HepG2 (cell line): ENCODE measurements at regions not wholly inside any gene's neighbourhood (a gene's known extent, or its start where the extent isn't known, plus 50 kb on each side); places are given as distances from the start of the nearest gene placed in this dataset.

ENCODE experiments used
- ATAC-seq: fragments of 200-7000 bp; cut with Tn5 transposase; 3 replicates; pipeline ENCODE4 v1.9.1; 2020; ENCODE audit warnings: mild to moderate bottlenecking, moderate library complexity
- BruUV-seq: library from RNA; stranded (reverse); fragments of 400-500 nt; replicated peaks from 2 replicates; lab custom pipeline; 2021; lab: Mats Ljungman, UMichigan
- CTCF ChIA-PET: fragments of 300-600 bp; formaldehyde crosslinking; extraction: SDS; loops from one replicate; lab custom pipeline; 2021; ENCODE audit warnings: low total read pairs, inconsistent platforms, low intra/inter-chr PET ratio; lab: Yijun Ruan, JAX
- POLR2A ChIA-PET: fragments of 350-600 bp; sonication (Branson Sonifier 250); formaldehyde crosslinking; loops from one replicate; lab custom pipeline; 2020; ENCODE audit warnings: antibody characterized with exemption, inconsistent platforms; lab: Yijun Ruan, JAX
- DNase-seq: peaks from one replicate; pipeline ENCODE4 v3.0.0-alpha.2; 2015; ENCODE audit warnings: low spot score
- FAIRE-seq: peaks from 3 replicates; lab custom pipeline; 2011; peaks lifted over from hg19 to GRCh38; lab: Jason Lieb, UNC
- H2AFZ ChIP-seq: one replicate; pipeline ENCODE4 v1.6.1; 2011; ENCODE audit warnings: low read length, inconsistent platforms
- H3K27ac ChIP-seq: fragments of 300-600 bp; 3 replicates; pipeline ENCODE4 v1.8.0; 2011; ENCODE audit warnings: mixed run types, mild to moderate bottlenecking, mixed read lengths, low read length, inconsistent platforms; ENCODE audit not compliant: insufficient read depth; ENCODE audit errors: extremely low read length
- H3K27me3 ChIP-seq, 2 experiments: fragments of 200-600 bp in 1 of 2; 2 replicates in 1 of 2; 3 replicates in 1 of 2; pipeline versions ENCODE4 v1.6.0 to v1.8.0; 2011; ENCODE audit warnings: low read length in 2 of 2, mild to moderate bottlenecking in 2 of 2, moderate library complexity in 2 of 2, inconsistent platforms in 1 of 2; ENCODE audit not compliant: insufficient read depth in 2 of 2, control insufficient read depth in 1 of 2
- H3K36me3 ChIP-seq, 2 experiments: fragments of 200-600 bp in 1 of 2; replicated peaks in 1 of 2; 2 replicates in 1 of 2; 3 replicates in 1 of 2; pipeline versions ENCODE4 v1.5.1 to v1.8.0; 2011; ENCODE audit warnings: low read length in 2 of 2, inconsistent platforms in 1 of 2; ENCODE audit not compliant: insufficient read depth in 2 of 2, control insufficient read depth in 1 of 2
- H3K4me1 ChIP-seq: 2 replicates; pipeline ENCODE4 v1.5.1; 2012; ENCODE audit warnings: low read length, inconsistent platforms; ENCODE audit not compliant: insufficient read depth
- H3K4me2 ChIP-seq: 2 replicates; pipeline ENCODE4 v1.6.0; 2011; ENCODE audit warnings: low read depth, low read length, inconsistent platforms
- H3K4me3 ChIP-seq, 3 experiments: fragments of 200-600 bp in 1 of 3; sonication (generic), shearing (Covaris generic) in 1 of 3; replicated peaks in 1 of 3; 2 replicates each; pipeline ENCODE4 v1.5.1; 2011 to 2016; ENCODE audit warnings: low read length in 3 of 3, inconsistent platforms in 2 of 3, low read depth in 2 of 3, mild to moderate bottlenecking in 2 of 3, control low read depth in 1 of 3, mixed read lengths in 1 of 3; ENCODE audit not compliant: insufficient read depth in 1 of 3
- H3K79me2 ChIP-seq: one replicate; pipeline ENCODE4 v1.6.1; 2011; ENCODE audit warnings: low read length, inconsistent platforms; ENCODE audit not compliant: insufficient read depth
- H3K9ac ChIP-seq: 2 replicates; pipeline ENCODE4 v1.6.0; 2011; ENCODE audit warnings: mild to moderate bottlenecking, low read depth, low read length, inconsistent platforms; ENCODE audit not compliant: insufficient read depth
- H3K9me3 ChIP-seq: 2 replicates; pipeline ENCODE4 v1.5.1; 2012; ENCODE audit warnings: mild to moderate bottlenecking, low read length
- H4K20me1 ChIP-seq: 2 replicates; pipeline ENCODE4 v1.6.0; 2011; ENCODE audit warnings: inconsistent platforms, mild to moderate bottlenecking, low read length, moderate library complexity; ENCODE audit not compliant: insufficient read depth
- ARNT ChIP-seq: fragments of 450-650 bp; IDR thresholded peaks from 2 replicates; pipeline ENCODE4 v1.6.1; 2017
- BHLHE40 ChIP-seq: IDR thresholded peaks from 2 replicates; pipeline ENCODE4 v1.6.1; 2011; ENCODE audit warnings: low read length, improper control_type of control experiment
- MATR3 ChIP-seq: sonication (generic); formaldehyde crosslinking; IDR thresholded peaks from 2 replicates; pipeline ENCODE4 v1.4.0; 2020; ENCODE audit warnings: missing genetic modification reagents
- MEIS2 ChIP-seq: sonication (generic); formaldehyde crosslinking; IDR thresholded peaks from 2 replicates; pipeline ENCODE4 v1.9.0; 2021; ENCODE audit warnings: mild to moderate bottlenecking, missing genetic modification reagents
- SMAD9 ChIP-seq: sonication (generic); formaldehyde crosslinking; IDR thresholded peaks from 2 replicates; pipeline ENCODE4 v1.5.1; 2020; ENCODE audit warnings: mild to moderate bottlenecking, missing genetic modification reagents
- SMYD3 ChIP-seq: sonication (generic); formaldehyde crosslinking; IDR thresholded peaks from 2 replicates; pipeline ENCODE4 v1.8.1; 2023; ENCODE audit warnings: mild to moderate bottlenecking, missing genetic modification reagents
- ZFP37 ChIP-seq: sonication (generic); formaldehyde crosslinking; IDR thresholded peaks from 2 replicates; pipeline ENCODE4 v1.4.0; 2020; ENCODE audit warnings: missing genetic modification reagents, borderline replicate concordance
- ZKSCAN8 ChIP-seq: IDR thresholded peaks from 2 replicates; pipeline ENCODE4 v1.6.1; 2016; ENCODE audit warnings: borderline replicate concordance, missing genetic modification reagents, missing compliant biosample characterization
- ZNF337 ChIP-seq: sonication (generic); formaldehyde crosslinking; IDR thresholded peaks from 2 replicates; pipeline ENCODE4 v1.5.1; 2020; ENCODE audit warnings: missing genetic modification reagents, low read depth, mild to moderate bottlenecking, borderline replicate concordance
- ZSCAN29 ChIP-seq: sonication (generic); formaldehyde crosslinking; conservative IDR thresholded peaks from 2 replicates; pipeline ENCODE4 v1.4.0; 2020; ENCODE audit warnings: mild to moderate bottlenecking, missing genetic modification reagents
- WGBS: methylation state at CpG from one replicate; pipeline ENCODE4 v1.1.6; 2017; ENCODE audit warnings: low lambda C conversion rate; 5-methylcytosine and 5-hydroxymethylcytosine counted together
- in situ Hi-C: cut with HindIII; loops from 2 replicates; pipeline ENCODE4 v1.10.0; 2017; ENCODE audit warnings: low pct_unique_long_range_greater_than_20kb; ENCODE audit not compliant: extremely low pct_ligation_motif_present
- intact Hi-C: fragments of 100-400 bp; cut with micrococcal nuclease; formaldehyde crosslinking; loops from one replicate; pipeline ENCODE4 v1.10.0; 2022; ENCODE audit not compliant: unreplicated experiment
- TF ChIP-seq, protein P1 (sequence below): sonication (generic); formaldehyde crosslinking; IDR thresholded peaks from 2 replicates; pipeline ENCODE4 v1.5.0; 2020; ENCODE audit warnings: missing genetic modification reagents
- TF ChIP-seq, protein P2 (sequence below): IDR thresholded peaks from 2 replicates; pipeline ENCODE4 v1.6.1; 2016; ENCODE audit warnings: control low read depth
- TF ChIP-seq, protein P3 (sequence below): sonication (generic); IDR thresholded peaks from 2 replicates; pipeline ENCODE4 v1.6.1; 2016; ENCODE audit warnings: low read depth, borderline replicate concordance
- TF ChIP-seq, protein P4 (sequence below): sonication (generic); formaldehyde crosslinking; IDR thresholded peaks from 2 replicates; pipeline ENCODE4 v1.4.0; 2020; ENCODE audit warnings: missing genetic modification reagents, borderline replicate concordance
- TF ChIP-seq, protein P5 (sequence below): sonication (generic); formaldehyde crosslinking; conservative IDR thresholded peaks from 2 replicates; pipeline ENCODE4 v1.4.0; 2020; ENCODE audit warnings: mild to moderate bottlenecking, missing genetic modification reagents, moderate library complexity

DNA sequence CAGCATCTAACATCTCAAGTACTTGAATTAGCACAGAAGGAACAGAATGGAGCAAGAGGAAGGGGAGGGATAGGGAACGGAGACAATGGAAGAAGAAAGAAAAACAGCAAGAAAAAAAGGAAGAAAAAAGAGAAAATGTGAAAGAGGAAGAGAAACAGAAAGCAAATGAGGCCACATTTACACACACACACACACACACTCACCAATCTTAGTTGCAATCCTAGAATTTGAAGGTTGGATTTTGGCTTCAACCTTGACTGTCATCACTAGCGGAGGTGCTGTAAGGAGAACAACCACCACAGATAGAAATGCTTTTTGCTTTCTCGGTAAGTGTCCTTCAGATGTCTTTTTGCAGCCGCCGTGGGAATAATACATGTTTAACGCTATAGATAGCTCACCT lies 327.1 kb upstream of the NWD2 start (continued):
- TF ChIP-seq, protein P1, sequence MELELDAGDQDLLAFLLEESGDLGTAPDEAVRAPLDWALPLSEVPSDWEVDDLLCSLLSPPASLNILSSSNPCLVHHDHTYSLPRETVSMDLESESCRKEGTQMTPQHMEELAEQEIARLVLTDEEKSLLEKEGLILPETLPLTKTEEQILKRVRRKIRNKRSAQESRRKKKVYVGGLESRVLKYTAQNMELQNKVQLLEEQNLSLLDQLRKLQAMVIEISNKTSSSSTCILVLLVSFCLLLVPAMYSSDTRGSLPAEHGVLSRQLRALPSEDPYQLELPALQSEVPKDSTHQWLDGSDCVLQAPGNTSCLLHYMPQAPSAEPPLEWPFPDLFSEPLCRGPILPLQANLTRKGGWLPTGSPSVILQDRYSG (CRISPR knock-in tag): no peak
- TF ChIP-seq ZKSCAN8 (CRISPR knock-in tag) (no peak), MEIS2 (CRISPR knock-in tag) (no peak), ZSCAN29 (CRISPR knock-in tag) (no peak), SMYD3 (CRISPR knock-in tag) (no peak), SMAD9 (CRISPR knock-in tag) (no peak), ARNT (no peak), MATR3 (CRISPR knock-in tag) (no peak)
- TF ChIP-seq, protein P2, sequence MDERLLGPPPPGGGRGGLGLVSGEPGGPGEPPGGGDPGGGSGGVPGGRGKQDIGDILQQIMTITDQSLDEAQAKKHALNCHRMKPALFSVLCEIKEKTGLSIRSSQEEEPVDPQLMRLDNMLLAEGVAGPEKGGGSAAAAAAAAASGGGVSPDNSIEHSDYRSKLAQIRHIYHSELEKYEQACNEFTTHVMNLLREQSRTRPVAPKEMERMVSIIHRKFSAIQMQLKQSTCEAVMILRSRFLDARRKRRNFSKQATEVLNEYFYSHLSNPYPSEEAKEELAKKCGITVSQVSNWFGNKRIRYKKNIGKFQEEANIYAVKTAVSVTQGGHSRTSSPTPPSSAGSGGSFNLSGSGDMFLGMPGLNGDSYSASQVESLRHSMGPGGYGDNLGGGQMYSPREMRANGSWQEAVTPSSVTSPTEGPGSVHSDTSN: no peak
- TF ChIP-seq, protein P3, sequence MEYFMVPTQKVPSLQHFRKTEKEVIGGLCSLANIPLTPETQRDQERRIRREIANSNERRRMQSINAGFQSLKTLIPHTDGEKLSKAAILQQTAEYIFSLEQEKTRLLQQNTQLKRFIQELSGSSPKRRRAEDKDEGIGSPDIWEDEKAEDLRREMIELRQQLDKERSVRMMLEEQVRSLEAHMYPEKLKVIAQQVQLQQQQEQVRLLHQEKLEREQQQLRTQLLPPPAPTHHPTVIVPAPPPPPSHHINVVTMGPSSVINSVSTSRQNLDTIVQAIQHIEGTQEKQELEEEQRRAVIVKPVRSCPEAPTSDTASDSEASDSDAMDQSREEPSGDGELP: no peak

DNA sequence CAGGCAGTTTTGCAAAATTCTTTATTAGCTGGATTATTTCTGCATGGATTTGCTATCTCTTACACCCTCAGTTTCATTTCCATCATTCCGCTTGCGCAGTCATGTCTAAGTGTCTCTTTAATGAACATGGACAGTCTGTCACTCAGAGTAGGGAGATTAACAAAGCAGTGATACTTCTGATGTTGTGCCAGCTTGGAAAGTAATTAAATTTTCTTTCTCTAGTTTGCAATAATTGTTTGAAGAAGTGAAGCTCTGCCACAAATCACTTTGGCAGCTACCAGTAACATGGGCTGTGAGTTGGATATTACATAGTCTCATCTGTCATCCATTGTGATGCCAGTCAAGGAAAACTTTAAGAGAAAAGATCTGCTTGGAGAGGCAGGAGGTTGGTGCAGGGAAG lies 324.8 kb upstream of the NWD2 start:
- Histone ChIP-seq H3K36me3 (no peaks in the 10 kb centered on the region), H3K27ac (no peak overlapping the region), H3K4me3 (no peak overlapping the region), H3K79me2 (no peaks in the 10 kb centered on the region), H3K9me3 (no peaks in the 10 kb centered on the region), H3K4me1 (no peaks in the 10 kb centered on the region), H2AFZ (no peak overlapping the region), H4K20me1 (no peaks in the 10 kb centered on the region), H3K4me2 (no peak overlapping the region), H3K9ac (no peak overlapping the region), H3K27me3 (no peaks in the 10 kb centered on the region)
- no TSS peak for BruUV-seq
- POLR2A ChIA-PET: no interaction called here
- in situ Hi-C loops (no loop called here), intact Hi-C loops (loop anchor here (2.0 kb wide), 1 partner anchor 57 kb away; no protein-coding TSS in a partner anchor)
- CTCF ChIA-PET: no interaction called here
- WGBS: 91% methylated on average over 2 of the region's 2 CpGs
- DNase-seq (no peak), ATAC-seq (no peak), FAIRE-seq (no peak)
- TF ChIP-seq, protein P4, sequence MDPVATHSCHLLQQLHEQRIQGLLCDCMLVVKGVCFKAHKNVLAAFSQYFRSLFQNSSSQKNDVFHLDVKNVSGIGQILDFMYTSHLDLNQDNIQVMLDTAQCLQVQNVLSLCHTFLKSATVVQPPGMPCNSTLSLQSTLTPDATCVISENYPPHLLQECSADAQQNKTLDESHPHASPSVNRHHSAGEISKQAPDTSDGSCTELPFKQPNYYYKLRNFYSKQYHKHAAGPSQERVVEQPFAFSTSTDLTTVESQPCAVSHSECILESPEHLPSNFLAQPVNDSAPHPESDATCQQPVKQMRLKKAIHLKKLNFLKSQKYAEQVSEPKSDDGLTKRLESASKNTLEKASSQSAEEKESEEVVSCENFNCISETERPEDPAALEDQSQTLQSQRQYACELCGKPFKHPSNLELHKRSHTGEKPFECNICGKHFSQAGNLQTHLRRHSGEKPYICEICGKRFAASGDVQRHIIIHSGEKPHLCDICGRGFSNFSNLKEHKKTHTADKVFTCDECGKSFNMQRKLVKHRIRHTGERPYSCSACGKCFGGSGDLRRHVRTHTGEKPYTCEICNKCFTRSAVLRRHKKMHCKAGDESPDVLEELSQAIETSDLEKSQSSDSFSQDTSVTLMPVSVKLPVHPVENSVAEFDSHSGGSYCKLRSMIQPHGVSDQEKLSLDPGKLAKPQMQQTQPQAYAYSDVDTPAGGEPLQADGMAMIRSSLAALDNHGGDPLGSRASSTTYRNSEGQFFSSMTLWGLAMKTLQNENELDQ (CRISPR knock-in tag): no peak
- no peak for TF ChIP-seq ZFP37
- TF ChIP-seq, protein P5, sequence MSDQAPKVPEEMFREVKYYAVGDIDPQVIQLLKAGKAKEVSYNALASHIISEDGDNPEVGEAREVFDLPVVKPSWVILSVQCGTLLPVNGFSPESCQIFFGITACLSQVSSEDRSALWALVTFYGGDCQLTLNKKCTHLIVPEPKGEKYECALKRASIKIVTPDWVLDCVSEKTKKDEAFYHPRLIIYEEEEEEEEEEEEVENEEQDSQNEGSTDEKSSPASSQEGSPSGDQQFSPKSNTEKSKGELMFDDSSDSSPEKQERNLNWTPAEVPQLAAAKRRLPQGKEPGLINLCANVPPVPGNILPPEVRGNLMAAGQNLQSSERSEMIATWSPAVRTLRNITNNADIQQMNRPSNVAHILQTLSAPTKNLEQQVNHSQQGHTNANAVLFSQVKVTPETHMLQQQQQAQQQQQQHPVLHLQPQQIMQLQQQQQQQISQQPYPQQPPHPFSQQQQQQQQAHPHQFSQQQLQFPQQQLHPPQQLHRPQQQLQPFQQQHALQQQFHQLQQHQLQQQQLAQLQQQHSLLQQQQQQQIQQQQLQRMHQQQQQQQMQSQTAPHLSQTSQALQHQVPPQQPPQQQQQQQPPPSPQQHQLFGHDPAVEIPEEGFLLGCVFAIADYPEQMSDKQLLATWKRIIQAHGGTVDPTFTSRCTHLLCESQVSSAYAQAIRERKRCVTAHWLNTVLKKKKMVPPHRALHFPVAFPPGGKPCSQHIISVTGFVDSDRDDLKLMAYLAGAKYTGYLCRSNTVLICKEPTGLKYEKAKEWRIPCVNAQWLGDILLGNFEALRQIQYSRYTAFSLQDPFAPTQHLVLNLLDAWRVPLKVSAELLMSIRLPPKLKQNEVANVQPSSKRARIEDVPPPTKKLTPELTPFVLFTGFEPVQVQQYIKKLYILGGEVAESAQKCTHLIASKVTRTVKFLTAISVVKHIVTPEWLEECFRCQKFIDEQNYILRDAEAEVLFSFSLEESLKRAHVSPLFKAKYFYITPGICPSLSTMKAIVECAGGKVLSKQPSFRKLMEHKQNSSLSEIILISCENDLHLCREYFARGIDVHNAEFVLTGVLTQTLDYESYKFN (CRISPR knock-in tag): no peak
- TF ChIP-seq ZNF337 (CRISPR knock-in tag): no peak
- no peak for TF ChIP-seq BHLHE40
